Smooth muscle cell (in vitro differentiated cells): ENCODE measurements at regions not wholly inside any gene's neighbourhood (a gene's known extent, or its start where the extent isn't known, plus 50 kb on each side); places are given as distances from the start of the nearest gene placed in this dataset.

ENCODE experiments used
- DNase-seq: peaks from one replicate; lab custom pipeline; 2025; ENCODE audit not compliant: unreplicated experiment; lab: John Stamatoyannopoulos, UW
- H2AFZ ChIP-seq: fragments of 200-600 bp; sonication (generic); 2 replicates; pipeline ENCODE4 v1.6.0; 2016; ENCODE audit warnings: antibody characterized with exemption, low read depth, mild to moderate bottlenecking
- H3F3A ChIP-seq: fragments of 200-600 bp; sonication (generic); 2 replicates; pipeline ENCODE4 v1.6.0; 2017; ENCODE audit warnings: antibody characterized with exemption, low read depth
- H3K27ac ChIP-seq: fragments of 200-600 bp; sonication (generic); 2 replicates; pipeline ENCODE4 v1.5.1; 2016; ENCODE audit warnings: low read depth, mild to moderate bottlenecking
- H3K27me3 ChIP-seq: fragments of 200-600 bp; sonication (generic); 2 replicates; pipeline ENCODE4 v1.6.1; 2016; ENCODE audit warnings: low read depth, mild to moderate bottlenecking
- H3K36me3 ChIP-seq: fragments of 200-600 bp; sonication (generic); 2 replicates; pipeline ENCODE4 v1.5.1; 2016; ENCODE audit warnings: low read depth
- H3K4me1 ChIP-seq: fragments of 200-600 bp; sonication (generic); 2 replicates; pipeline ENCODE4 v1.5.1; 2016; ENCODE audit warnings: low read depth
- H3K4me2 ChIP-seq: fragments of 200-600 bp; sonication (generic); 2 replicates; pipeline ENCODE4 v1.6.0; 2016; ENCODE audit warnings: mild to moderate bottlenecking
- H3K4me3 ChIP-seq: fragments of 200-600 bp; sonication (generic); 2 replicates; pipeline ENCODE4 v1.5.1; 2016; ENCODE audit warnings: mild to moderate bottlenecking
- H3K79me2 ChIP-seq: fragments of 200-600 bp; sonication (generic); 2 replicates; pipeline ENCODE4 v1.6.0; 2016; ENCODE audit warnings: low read depth, mild to moderate bottlenecking
- H3K9ac ChIP-seq: fragments of 200-600 bp; sonication (generic); 2 replicates; pipeline ENCODE4 v1.6.0; 2016; ENCODE audit warnings: low read depth
- H3K9me3 ChIP-seq: fragments of 200-600 bp; sonication (generic); replicated peaks from 2 replicates; pipeline ENCODE4 v1.5.1; 2016; ENCODE audit warnings: low read depth
- H4K20me1 ChIP-seq: fragments of 200-600 bp; sonication (generic); 2 replicates; pipeline ENCODE4 v1.6.0; 2016; ENCODE audit warnings: low read depth
- WGBS: methylation state at CpG from one replicate; pipeline ENCODE4 v1.1.7; 2016; ENCODE audit warnings: low lambda C conversion rate; 5-methylcytosine and 5-hydroxymethylcytosine counted together
- TF ChIP-seq, protein P1 (sequence below): fragments of 200-600 bp; sonication (generic); IDR thresholded peaks from 2 replicates; pipeline ENCODE4 v1.5.1; 2017; ENCODE audit warnings: borderline replicate concordance, mild to moderate bottlenecking, antibody characterized with exemption; ENCODE audit not compliant: insufficient read depth, poor library complexity, severe bottlenecking

DNA sequence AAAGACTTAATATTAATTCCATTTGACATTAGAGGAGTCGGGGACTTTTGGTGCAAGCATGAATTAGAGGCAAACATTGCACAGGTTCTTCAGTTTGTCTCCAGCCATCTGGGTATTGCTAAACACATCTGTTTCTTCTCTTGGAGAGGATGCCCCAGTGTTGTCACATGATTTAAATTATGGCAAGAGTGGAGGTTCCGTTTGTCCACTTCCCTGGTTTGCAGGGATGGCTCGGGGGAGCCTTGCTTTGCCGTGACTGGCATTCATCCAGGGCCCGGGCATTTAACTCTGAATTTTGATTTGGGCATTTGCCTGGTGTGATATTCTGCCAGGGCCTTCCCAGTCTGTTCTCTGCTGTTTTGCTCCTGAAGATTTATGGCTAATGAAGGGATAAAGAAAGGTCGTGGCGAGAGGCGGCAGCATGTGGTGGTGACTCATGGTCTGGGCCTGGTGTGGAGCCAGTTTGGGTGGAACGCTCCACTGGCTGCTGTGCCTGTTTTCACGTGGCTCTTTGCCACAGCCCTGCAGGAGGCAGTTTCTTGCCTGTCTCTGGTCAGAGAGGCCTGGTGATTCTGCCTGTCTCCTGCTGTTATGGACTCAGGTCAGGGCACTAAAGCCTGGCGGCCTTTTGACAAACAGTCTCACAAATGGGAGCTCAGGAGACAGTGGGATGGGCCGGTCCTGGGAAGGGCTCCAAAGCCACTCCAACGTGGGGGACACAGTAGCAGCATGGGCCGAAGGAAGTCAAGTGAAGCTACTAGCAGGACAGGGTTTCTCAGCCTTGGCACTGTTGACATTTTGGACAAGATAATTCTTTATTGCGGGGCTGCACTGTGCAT lies 99.4 kb upstream of the PGRMC2 start:
- Histone ChIP-seq H3K27ac (peak overlapping the region; percentile 97), H2AFZ (no peak overlapping the region), H3K36me3 (no peaks in the 10 kb centered on the region), H3K4me3 (no peak overlapping the region), H3K4me2 (peak overlapping the region; percentile 58), H4K20me1 (no peaks in the 10 kb centered on the region), H3F3A (peaks cover 24% of the 10 kb centered on the region), H3K4me1 (peaks cover 18% of the 10 kb centered on the region), H3K79me2 (no peaks in the 10 kb centered on the region), H3K9ac (peak overlapping the region; percentile 89), H3K27me3 (no peaks in the 10 kb centered on the region), H3K9me3 (no peaks in the 10 kb centered on the region)
- peak; percentile 31 for DNase-seq
- TF ChIP-seq, protein P1, sequence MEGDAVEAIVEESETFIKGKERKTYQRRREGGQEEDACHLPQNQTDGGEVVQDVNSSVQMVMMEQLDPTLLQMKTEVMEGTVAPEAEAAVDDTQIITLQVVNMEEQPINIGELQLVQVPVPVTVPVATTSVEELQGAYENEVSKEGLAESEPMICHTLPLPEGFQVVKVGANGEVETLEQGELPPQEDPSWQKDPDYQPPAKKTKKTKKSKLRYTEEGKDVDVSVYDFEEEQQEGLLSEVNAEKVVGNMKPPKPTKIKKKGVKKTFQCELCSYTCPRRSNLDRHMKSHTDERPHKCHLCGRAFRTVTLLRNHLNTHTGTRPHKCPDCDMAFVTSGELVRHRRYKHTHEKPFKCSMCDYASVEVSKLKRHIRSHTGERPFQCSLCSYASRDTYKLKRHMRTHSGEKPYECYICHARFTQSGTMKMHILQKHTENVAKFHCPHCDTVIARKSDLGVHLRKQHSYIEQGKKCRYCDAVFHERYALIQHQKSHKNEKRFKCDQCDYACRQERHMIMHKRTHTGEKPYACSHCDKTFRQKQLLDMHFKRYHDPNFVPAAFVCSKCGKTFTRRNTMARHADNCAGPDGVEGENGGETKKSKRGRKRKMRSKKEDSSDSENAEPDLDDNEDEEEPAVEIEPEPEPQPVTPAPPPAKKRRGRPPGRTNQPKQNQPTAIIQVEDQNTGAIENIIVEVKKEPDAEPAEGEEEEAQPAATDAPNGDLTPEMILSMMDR = no peak
- 25% methylated on average over 15 of the region's 15 CpGs for WGBS

DNA sequence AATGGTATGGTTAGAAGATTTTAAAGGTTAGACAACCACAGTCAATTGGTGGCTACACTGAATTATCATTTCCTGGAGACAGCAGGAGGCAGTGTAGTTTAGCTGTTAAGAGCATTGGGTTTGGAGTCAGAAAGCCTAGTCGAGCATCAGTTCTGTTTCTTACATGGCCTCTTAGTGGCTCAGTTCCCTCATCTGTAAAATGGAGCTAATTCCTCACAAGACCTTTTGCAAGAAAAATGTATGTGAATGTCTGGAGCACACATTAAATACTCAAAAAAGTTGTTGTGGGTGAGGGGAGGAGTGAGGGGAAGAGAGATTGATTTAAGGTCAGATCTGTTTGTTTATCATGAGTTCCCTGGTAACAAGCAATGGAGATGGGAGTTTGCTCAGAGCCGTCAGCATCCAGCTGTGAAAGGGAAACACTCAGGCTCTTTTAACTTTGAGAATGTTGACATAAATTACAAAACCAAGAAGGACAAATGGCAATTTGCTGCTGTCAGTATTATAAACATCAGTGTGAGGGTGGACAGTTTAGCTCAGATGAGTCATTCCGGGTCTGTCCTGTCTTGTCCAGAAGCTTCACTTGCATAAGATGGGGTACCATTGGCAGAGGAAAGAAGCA lies 98.2 kb upstream of the PGRMC2 start:
- H3K9me3 ChIP-seq = no peaks in the 10 kb centered on the region
- peaks cover 18% of the 10 kb centered on the region for H3K4me1 ChIP-seq
- no peaks in the 10 kb centered on the region for H3K36me3 ChIP-seq
- H3K27ac ChIP-seq = peak overlapping the region; percentile 97
- no peak overlapping the region for H3K4me3 ChIP-seq
- H3K79me2 ChIP-seq = no peaks in the 10 kb centered on the region
- H2AFZ ChIP-seq = no peak overlapping the region
- H3K27me3 ChIP-seq = no peaks in the 10 kb centered on the region
- H3K9ac ChIP-seq = peak overlapping the region; percentile 77
- DNase-seq = no peak
- H3F3A ChIP-seq = peaks cover 24% of the 10 kb centered on the region
- H3K4me2 ChIP-seq = peak overlapping the region; percentile 58
- H4K20me1 ChIP-seq = no peaks in the 10 kb centered on the region
- TF ChIP-seq, protein P1 = peak; percentile 18
- WGBS = 16% methylated on average over 3 of the region's 3 CpGs

DNA sequence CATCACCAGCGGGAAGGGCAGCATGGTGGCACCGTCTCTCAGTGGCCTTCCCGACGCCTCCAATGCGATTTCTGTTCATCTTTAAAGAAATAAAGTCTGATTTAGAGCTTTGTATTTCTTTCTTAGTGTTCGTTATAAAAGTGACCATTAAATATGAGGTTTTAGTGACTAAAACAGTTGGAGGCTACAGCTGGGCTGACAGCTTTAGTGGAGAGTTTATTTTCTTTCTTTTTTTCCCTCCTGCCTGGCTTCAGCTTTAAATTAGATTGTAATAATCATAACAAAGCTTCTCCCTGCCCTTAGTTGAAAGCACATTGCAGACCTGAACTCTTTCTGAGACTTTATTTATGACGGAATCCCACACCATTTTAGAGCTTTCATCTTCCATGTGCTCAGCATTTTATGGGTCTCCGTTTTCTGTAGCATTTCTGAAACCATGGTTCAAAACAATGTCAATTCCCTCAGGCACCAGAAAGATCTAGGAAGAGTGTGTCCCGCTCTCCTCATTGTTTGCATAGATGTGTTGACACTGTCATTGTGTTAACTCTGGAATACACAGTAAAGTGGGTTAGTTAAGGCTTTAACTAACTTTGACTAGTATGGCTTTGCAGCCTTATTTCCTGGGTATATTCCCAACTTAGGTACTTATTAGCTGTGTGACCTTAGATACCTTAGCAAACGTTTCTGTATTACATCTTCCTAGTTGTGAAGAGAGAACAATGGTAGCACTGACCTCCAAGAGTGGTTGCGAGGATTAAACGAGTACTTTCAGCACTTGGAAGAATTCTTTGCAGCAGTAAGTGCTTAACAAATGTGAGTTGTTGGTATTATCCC lies 97.4 kb upstream of the PGRMC2 start:
- H4K20me1 ChIP-seq = no peaks in the 10 kb centered on the region
- H3K4me2 ChIP-seq = peak overlapping the region; percentile 58
- H3K27me3 ChIP-seq = no peaks in the 10 kb centered on the region
- H3K4me1 ChIP-seq = peaks cover 18% of the 10 kb centered on the region
- H3K36me3 ChIP-seq = no peaks in the 10 kb centered on the region
- H3K9ac ChIP-seq = peak overlapping the region; percentile 77
- H3K4me3 ChIP-seq = no peak overlapping the region
- H3K79me2 ChIP-seq = no peaks in the 10 kb centered on the region
- no peak for DNase-seq
- WGBS = 71% methylated on average over 12 of the region's 12 CpGs
- TF ChIP-seq, protein P1 = no peak
- no peak overlapping the region for H2AFZ ChIP-seq
- H3K27ac ChIP-seq = peak overlapping the region; percentile 97
- no peaks in the 10 kb centered on the region for H3K9me3 ChIP-seq
- peaks cover 24% of the 10 kb centered on the region for H3F3A ChIP-seq
